Right renal pelvis (tissue), 4 donors: ENCODE measurements at regions not wholly inside any gene's neighbourhood (a gene's known extent, or its start where the extent isn't known, plus 50 kb on each side); places are given as distances from the start of the nearest gene placed in this dataset.
"Not testable (repeated sequence)": the region's sequence is repeated elsewhere in the genome, so short reads cannot be mapped to it uniquely, and the experiment has no call there.

Source experiments
- DNase-seq, 4 donors: peaks; one replicate each; pipeline ENCODE4 v3.0.0-alpha.2; 2013; ENCODE audit warnings: low read depth in 4 of 4, low spot score in 3 of 4, missing footprints in 1 of 4

GRCh38 chr2:239834143-239834542 is 191.0 kb downstream of the NDUFA10 start:
- DNase-seq: no peak

- DNase-seq: no peak
Measured at GRCh38 chr2:239833269-239834109, 191.7 kb downstream of the NDUFA10 start.

GRCh38 chr2:239832490-239833268 is 192.5 kb downstream of the NDUFA10 start:
- no peak for DNase-seq

- no peak for DNase-seq
Measured at GRCh38 chr2:239831861-239832489, 193.2 kb downstream of the NDUFA10 start.

- DNase-seq: no peak
Measured at GRCh38 chr2:239831001-239831731, 194.0 kb downstream of the NDUFA10 start.

- no peak for DNase-seq
Measured at GRCh38 chr2:239830121-239831000, 194.8 kb downstream of the NDUFA10 start.

GRCh38 chr2:239829326-239829725 is 195.8 kb downstream of the NDUFA10 start:
- no peak for DNase-seq

GRCh38 chr2:239828973-239829275 is 196.2 kb downstream of the NDUFA10 start:
- not testable (repeated sequence) for DNase-seq

- DNase-seq: no peak
Measured at GRCh38 chr2:239828192-239828972, 196.8 kb downstream of the NDUFA10 start.

- DNase-seq: no peak
Measured at GRCh38 chr2:239827523-239827890, 197.6 kb downstream of the NDUFA10 start.

- no peak for DNase-seq
Measured at GRCh38 chr2:239826786-239827522, 198.2 kb downstream of the NDUFA10 start.

- no peak for DNase-seq
Measured at GRCh38 chr2:239826376-239826775, 198.8 kb downstream of the NDUFA10 start.

GRCh38 chr2:239825705-239825979 is 199.5 kb downstream of the NDUFA10 start:
- DNase-seq: no peak

GRCh38 chr2:239824866-239825704 is 200.1 kb downstream of the NDUFA10 start:
- no peak for DNase-seq

- peak in 2 of 4 donors; percentile 56 to 59 for DNase-seq
Measured at GRCh38 chr2:239824046-239824694, 201.0 kb downstream of the NDUFA10 start.

- no peak for DNase-seq
Measured at GRCh38 chr2:239822146-239822831, 202.9 kb downstream of the NDUFA10 start.

GRCh38 chr2:239821694-239822075 is 203.5 kb downstream of the NDUFA10 start:
- DNase-seq: no peak
